ENCODE measurements at regions not wholly inside any gene's neighbourhood (a gene's known extent, or its start where the extent isn't known, plus 50 kb on each side); places are given as distances from the start of the nearest gene placed in this dataset.

GRCh38 chr10:94183666-94184264, 179.0 kb downstream of the NOC3L start:
- Mint-ChIP-seq H3K27ac (no peak overlapping the region), H3K4me1 (peaks cover 3% of the 10 kb centered on the region; the same call in 1 of the 3 replicates), H3K4me3 (no peak overlapping the region), H3K36me3 (ENCODE audit: low read depth) (no peaks in the 10 kb centered on the region), H3K27me3 (ENCODE audit: insufficient read depth, low read depth, poor library complexity) (peaks cover 2% of the 10 kb centered on the region), H3K9me3 (no peaks in the 10 kb centered on the region)
- ATAC-seq (no peak), DNase-seq (ENCODE audit: low spot score) (no peak)
- no peaks in the 10 kb centered on the region for H3K27me3 ChIP-seq (ENCODE audit: insufficient read depth)
- no peaks in the 10 kb centered on the region for H3F3A ChIP-seq (replicated peaks; ENCODE audit: low read depth)
- H3K79me2 ChIP-seq (replicated peaks; ENCODE audit: insufficient read depth) = no peaks in the 10 kb centered on the region
- H3K9me2 ChIP-seq (ENCODE audit: insufficient read depth) = no peaks in the 10 kb centered on the region
- TF ChIP-seq CTCF (conservative IDR thresholded peaks at IDR 0.05; ENCODE audit: low read depth in 2 of 2) (no peak), JUNB (IDR thresholded peaks at IDR 0.05; ENCODE audit: unreplicated experiment) (no peak), POLR2AphosphoS5 (IDR thresholded peaks at IDR 0.05; ENCODE audit: low read depth) (no peak), NANOG (IDR thresholded peaks at IDR 0.05; ENCODE audit: borderline replicate concordance) (no peak)
- H3K4me3 ChIP-seq = no peak overlapping the region
- H3K27ac ChIP-seq (ENCODE audit: low read depth) = no peak overlapping the region
- no peaks in the 10 kb centered on the region for H3K4me1 ChIP-seq (ENCODE audit: insufficient read depth)
- H4K20me1 ChIP-seq (replicated peaks; ENCODE audit: insufficient read depth) = no peaks in the 10 kb centered on the region
- H2AFZ ChIP-seq = no peak overlapping the region
- no peak overlapping the region for H3K4me2 ChIP-seq
- no peaks in the 10 kb centered on the region for H3K36me3 ChIP-seq (ENCODE audit: insufficient read depth)

GRCh38 chr10:94186722-94187121, 176.0 kb downstream of the NOC3L start:
- H3K27ac Mint-ChIP-seq = no peak overlapping the region
- H3K4me3 Mint-ChIP-seq = no peak overlapping the region
- no peaks in the 10 kb centered on the region for H3K79me2 ChIP-seq (replicated peaks; ENCODE audit: insufficient read depth)
- H2AFZ ChIP-seq = no peak overlapping the region
- peaks cover 4% of the 10 kb centered on the region for H3K27me3 Mint-ChIP-seq (ENCODE audit: insufficient read depth, low read depth, poor library complexity)
- no peaks in the 10 kb centered on the region for H3F3A ChIP-seq (replicated peaks; ENCODE audit: low read depth)
- H3K27ac ChIP-seq (ENCODE audit: low read depth) = no peak overlapping the region
- no peaks in the 10 kb centered on the region for H4K20me1 ChIP-seq (replicated peaks; ENCODE audit: insufficient read depth)
- H3K36me3 Mint-ChIP-seq (ENCODE audit: low read depth) = no peaks in the 10 kb centered on the region
- ATAC-seq (no peak), DNase-seq (ENCODE audit: low spot score) (no peak)
- H3K9me3 Mint-ChIP-seq = no peaks in the 10 kb centered on the region
- H3K4me3 ChIP-seq = no peak overlapping the region
- H3K9me2 ChIP-seq (ENCODE audit: insufficient read depth) = no peaks in the 10 kb centered on the region
- no peak overlapping the region for H3K4me2 ChIP-seq
- no peaks in the 10 kb centered on the region for H3K4me1 ChIP-seq (ENCODE audit: insufficient read depth)
- no peak for TF ChIP-seq EZH2phosphoT487 (IDR thresholded peaks at IDR 0.05; ENCODE audit: unreplicated experiment)
- no peak for TF ChIP-seq ZNF462 (CRISPR knock-in tag; IDR thresholded peaks at IDR 0.05)
- TF ChIP-seq JUNB (IDR thresholded peaks at IDR 0.05; ENCODE audit: unreplicated experiment) = no peak
- no peak for TF ChIP-seq ZNF114 (CRISPR knock-in tag; IDR thresholded peaks at IDR 0.05)
- no peak for TF ChIP-seq REST (IDR thresholded peaks at IDR 0.05; ENCODE audit: unreplicated experiment)
- no peak for TF ChIP-seq NANOG (IDR thresholded peaks at IDR 0.05; ENCODE audit: borderline replicate concordance)
- no peaks in the 10 kb centered on the region for H3K27me3 ChIP-seq (ENCODE audit: insufficient read depth)
- peaks cover 3% of the 10 kb centered on the region; the same call in 1 of the 3 replicates for H3K4me1 Mint-ChIP-seq
- H3K36me3 ChIP-seq (ENCODE audit: insufficient read depth) = no peaks in the 10 kb centered on the region

Measured in GM23338 (cell line).